GM19463 (cell line): ENCODE measurements at regions not wholly inside any gene's neighbourhood (a gene's known extent, or its start where the extent isn't known, plus 50 kb on each side); places are given as distances from the start of the nearest gene placed in this dataset.
A peak's percentile ranks its signal among the peaks of the same experiment; 100 is the strongest.
"Not testable (repeated sequence)": the region's sequence is repeated elsewhere in the genome, so short reads cannot be mapped to it uniquely, and the experiment has no call there.

Source experiments
- ATAC-seq: cut with Tn5 transposase; IDR thresholded peaks from one replicate; pipeline ENCODE4 v1.9.1; 2021; ENCODE audit warnings: mild to moderate bottlenecking, moderate library complexity; ENCODE audit not compliant: unreplicated experiment

DNA sequence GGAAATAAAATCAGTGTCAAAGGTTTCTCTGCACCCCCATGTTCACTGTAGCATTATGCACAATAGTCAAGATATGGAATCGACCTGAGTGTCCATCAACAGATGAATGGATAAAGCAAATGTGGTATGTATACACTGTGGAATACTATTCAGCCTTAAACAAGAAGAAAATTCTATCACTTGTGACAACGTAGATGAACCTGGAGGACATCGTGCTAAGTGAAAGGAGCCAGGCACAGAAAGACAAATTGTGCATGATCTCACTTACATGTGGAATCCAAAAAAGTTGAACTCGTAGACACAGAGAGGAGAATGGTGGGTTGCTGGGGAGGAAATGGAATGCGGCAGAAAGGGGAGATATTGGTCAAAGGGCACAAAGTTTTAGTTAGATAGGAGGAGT lies 136.3 kb upstream of the ESR1 start:
- ATAC-seq, result no peak

DNA sequence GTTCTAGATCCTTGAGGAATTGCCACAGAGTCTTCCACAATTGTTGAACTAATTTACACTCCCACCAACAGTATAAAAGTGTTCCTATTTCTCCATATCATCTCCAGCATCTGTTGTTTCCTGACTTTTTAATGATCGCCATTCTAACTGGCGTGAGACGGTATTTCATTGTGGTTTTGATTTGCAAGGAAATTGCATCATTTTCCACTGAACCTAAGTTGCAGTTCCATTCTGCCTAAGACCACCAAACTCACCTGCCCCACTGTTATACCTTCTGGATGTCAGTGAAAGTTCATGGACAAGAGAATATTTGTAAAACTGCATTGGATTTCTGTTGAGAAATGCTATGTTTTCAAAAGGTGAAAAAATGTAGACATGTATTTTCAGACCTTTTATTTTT lies 132.9 kb upstream of the ESR1 start:
- ATAC-seq, result no peak

DNA sequence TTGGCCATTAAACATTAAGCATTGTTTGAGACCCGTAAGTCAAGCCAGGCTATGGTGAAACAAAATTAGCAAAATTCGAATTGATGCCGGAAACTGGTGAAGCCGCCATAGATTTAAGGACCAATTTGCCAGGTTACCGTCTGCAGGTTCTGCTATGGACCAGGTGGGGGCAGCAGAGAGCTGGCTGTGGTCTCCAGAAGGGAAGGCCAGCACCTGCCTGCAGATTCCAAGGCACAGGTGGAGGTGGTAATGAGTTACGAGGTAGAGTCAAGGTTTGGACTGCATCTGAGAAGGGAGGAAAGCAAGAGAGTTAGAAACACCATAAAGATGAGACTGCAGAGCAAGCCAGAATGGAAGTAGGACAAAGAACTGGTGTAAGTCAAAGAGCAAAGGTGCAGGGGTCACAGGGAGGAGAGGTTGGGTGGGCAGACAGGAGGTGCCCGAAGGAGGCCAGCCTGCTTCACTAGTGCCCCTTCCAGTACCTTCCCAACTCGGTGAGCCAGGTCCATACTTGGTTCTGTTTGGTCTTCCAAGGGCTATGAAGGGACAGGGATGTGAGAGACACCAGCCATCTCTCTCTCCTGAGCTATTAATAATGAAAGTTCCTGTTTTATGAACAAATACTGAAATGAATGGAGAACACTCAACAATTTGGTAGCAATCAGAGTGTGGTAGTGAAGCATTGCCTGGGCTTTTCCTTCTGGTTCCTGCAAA lies 131.6 kb upstream of the ESR1 start:
- ATAC-seq, result peak; percentile 92

DNA sequence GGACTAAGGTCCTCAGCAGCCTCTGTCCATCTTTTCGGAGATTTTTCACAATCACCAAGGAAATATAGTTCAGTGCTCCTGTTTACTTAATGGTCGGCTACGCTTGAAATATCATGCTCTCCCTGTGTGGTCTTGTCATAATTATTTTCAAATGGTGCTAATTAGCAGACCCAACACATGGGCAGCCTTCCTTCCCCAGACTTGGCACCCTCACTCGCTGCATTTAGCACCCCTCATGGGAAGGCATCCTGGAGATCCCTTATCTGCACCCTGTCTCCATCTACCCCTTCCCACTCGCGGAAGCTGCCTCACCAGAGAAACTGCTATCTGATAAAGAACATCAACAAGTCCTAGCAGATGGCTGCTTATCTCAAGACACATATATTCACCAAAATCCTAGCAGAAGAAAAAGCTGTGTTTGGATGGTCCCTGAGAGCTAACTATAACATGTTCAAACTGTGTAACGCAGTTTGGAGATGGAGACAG lies 131.0 kb upstream of the ESR1 start:
- no peak for ATAC-seq

DNA sequence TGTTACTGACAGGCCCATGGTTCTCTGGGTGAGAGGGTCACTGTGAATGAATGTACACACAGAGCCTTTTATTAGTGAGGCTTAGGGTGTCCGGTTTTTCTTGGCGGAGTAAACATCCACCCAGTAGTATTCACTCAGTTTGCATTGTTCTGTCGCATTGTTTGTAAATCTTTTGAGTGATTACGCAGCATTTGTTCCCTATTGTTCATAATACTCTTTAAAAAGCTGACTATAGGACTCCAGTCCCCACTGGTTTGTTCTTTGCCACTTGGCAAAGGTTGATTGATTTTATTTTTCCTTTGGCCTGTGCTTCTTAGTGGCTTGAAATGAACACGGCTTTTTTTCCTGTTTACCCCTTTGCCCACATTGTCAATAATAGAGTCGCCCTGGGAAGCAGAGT lies 130.1 kb upstream of the ESR1 start:
- no peak for ATAC-seq

DNA sequence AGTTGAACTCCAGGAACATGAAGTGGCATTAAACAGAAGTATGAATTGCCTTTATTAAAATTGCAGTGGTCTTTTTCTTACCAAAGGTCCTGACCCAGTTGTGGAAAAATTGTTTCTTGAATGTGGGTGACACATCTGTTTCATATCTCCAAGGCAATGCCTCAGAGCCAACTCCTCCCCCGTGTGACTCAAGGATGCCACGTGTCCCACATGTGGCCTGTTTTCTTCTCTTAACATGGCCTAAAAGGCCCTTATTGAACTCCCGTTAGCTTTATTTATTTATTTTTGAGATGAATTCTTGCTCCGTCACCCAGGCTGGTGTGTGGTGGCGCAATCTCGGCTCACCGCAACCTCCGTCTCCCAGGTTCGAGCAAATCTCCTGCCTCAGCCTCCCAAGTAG lies 128.4 kb upstream of the ESR1 start:
- ATAC-seq, result no peak

DNA sequence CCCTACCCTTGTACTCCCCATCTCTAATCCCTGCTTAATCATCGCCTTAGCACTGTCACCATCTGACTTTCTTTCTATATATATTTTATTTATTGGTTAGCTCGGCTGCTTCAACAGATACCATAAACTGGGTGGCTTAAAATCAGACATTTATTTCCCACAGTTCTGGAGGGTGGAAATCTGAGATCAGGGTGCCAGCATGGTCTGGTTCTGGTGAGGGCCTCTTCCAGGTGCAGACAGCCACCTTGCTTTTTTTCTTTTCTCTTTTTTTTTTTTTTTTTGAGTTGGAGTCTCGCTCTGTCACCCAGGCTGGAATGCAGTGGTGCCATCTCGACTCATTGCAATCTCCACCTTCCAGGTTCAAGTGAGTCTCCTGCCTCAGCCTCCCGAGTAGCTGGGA lies 127.5 kb upstream of the ESR1 start:
- no peak for ATAC-seq

DNA sequence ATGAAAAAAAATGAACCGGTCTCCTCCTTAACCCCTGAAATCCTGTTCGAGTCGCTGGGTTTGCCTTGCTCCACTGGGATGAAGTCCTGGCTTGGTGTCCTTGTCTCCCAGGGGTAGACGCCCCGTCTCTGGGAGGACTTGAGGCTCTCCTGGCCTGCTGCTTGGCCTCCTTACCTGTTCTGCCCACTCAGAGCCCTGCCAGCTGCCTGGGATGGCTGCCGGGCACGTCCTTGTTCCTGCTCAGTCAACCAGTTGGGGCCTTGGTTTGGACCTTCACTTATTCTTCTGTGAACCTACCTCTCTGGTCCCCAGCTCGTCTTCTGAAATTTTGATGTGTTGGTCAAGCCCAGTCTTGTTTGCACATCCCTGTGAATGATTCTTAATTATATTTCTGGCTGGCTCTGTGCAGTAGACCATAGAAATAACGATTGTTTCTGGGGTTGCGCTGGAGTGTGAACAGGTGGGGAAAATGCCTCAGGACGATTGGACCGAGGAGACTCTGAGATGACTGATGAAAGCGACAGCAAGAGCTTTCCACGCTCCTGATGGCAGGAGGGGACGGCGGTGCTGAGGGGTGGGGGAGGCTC lies 126.5 kb upstream of the ESR1 start:
- no peak for ATAC-seq

DNA sequence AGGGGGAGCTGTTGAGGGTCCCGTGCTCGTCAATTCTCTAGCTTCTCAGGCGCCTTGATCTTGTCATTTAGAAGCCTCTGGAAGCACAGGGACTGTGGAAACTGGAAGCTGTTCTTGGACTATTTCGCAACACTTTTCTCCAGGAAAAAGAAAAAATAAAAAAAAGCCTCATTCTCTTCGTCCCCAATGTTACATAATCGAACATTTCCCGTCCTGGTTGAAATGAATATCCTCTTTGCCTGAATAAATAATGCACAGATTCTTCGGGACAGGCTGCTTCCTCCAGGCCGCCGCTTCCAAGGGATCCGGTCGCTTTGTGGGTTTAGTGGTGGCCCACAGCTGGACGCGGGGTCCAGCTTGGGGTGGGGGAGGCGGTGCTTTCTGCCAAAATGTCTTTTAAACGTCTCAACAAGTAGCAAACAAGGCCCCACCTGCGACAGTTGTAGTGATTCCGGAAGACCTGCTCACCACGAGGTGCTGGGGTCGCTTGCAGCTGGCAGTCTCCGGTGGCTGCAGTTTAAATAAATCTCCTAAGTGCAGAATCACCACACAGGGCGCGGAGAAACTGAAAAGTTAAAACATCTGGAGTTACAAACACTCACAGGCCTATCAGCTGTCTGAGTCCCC lies 125.9 kb upstream of the ESR1 start:
- ATAC-seq, result no peak

DNA sequence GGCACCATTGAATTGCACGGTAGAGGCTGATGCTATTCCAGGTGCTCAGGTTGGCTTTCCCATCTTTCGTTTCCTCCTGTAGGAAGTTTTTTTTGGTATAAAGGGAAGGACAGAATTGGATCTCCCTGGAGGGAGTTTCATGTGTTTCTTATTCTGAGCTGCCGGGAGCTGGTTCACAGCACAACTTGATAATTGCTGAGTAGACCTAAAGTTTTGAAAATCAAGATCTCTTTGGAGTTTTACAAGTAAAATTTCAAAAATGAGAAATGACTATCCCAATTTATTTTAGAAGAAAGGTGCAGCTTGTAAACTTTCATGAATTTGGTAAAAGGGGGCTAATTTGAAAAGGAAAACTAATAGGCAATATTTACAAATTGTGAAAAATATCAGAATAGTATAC lies 125.2 kb upstream of the ESR1 start:
- ATAC-seq, result no peak

DNA sequence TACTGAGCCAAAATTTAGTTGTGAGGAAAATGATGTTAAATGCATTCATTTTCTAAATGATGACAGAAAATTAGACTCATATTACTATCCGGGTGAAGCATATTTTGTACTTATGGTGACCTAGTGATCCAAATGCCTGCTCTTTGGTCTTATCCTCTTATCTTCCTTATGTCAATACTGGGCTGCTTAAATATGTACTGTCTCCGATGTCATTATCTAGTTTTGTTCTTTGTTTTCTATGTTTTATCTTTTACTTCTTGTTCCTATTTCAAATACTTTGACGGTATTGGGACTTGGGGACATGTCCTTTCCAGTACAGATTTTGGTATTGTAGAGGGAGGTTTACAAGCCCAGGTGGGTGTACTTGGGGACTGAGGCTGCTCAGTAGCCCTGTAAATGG lies 124.6 kb upstream of the ESR1 start:
- no peak for ATAC-seq

DNA sequence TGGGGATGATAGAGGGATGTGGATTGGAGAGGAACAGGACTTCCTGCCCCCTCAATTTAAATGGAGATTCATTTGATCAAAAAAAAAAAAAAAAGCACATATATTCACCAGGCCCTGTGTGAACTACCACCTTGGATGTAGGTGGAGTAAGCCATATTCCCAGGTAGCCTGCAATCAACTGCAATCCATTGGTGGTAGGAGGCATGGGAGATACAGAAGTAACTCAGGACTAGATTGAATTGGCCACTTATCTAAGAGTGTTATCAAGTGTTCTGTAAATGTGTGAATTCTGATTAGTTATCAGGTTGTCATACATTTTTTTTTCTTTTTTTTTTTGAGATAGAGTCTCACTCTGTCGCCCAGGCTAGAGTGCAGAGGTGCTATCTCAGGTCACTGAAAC lies 124.1 kb upstream of the ESR1 start:
- ATAC-seq, result no peak

DNA sequence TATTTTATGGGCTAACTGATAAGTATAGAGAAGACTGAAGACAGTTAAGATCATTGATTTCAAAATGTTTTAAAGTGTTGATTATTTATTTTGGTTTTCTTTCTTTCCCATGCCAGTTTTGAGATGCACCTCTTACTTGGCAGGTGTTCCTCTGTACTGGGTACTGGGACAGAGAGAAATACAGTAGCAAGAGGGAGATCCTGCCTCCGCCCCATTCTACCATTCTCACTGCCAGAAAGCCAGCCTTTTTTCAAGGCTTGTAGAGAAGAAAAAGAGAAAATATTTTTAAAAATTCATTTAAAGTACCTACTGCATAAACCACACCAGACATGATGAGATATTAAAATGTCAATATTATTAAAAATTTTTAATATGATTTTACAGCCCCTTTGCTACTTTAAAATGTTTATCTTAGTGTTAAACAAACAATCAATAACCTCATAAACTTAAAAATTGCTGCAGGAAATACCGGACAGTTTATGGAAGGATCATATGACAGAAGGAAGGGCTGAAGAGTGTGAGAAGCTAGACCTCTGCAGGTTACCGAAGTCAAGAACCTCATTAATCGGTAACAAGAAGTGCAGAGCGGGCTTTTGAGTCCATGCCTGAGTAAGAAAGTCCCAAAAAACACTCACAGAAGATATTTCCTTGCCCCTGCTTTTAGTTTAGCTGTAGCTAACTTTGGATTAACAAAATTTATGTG lies 117.8 kb upstream of the ESR1 start:
- ATAC-seq, result no peak

DNA sequence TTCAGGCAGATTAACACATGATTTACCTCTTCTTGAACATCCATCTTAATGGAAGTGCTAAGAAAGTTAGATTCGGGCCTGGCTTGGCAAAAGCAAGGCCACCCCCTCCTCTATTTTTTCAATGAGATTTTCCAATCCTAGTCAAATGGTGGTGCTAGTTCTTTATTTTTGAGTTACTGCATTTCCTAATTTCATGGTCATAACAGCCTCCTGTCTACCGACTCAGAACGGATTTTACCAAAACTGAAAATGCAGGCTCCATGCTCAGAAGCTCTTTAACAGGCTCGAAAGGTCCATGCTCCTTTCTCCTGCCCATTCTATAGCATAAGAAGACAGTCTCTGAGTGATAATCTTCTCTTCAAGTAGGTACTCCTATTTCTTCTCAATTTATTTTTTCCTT lies 117.2 kb upstream of the ESR1 start:
- ATAC-seq, result peak; percentile 27

DNA sequence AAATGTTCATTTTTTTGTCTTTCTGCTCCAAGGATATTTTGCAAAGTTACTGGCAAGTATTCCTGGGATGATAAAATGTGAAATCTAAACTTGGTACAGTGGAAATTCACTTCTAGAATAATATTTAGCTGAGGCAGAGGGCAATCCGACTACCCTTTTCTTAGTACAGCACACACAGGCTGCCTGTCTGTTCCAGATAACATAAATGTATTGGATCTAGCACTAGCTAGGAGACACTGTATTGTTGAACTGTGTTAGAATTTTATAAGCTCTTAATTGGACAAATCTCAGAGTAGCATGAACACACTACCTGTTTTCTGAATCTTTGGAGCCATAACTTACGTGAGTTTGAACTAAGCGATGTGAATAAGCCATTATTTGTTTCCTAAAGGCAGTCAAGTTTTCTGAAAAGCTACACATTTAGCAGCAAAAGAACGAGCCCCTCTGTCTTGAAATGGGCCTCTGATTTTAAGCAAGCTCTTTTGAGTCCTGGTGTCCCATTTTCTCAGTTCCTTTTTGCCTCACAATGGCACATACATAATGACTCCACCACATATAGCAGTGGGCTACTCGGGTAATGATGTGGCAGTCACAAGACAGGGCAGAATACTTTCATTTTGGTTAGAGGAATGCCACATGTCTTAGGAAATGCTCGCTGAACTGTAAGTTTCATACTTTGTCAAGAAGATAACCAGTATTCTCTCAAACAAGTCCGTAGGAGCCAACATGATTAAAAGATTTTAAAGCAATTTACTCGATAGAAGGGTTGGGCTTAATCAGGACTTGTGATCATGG lies 116.5 kb upstream of the ESR1 start:
- peak; percentile 96 for ATAC-seq

DNA sequence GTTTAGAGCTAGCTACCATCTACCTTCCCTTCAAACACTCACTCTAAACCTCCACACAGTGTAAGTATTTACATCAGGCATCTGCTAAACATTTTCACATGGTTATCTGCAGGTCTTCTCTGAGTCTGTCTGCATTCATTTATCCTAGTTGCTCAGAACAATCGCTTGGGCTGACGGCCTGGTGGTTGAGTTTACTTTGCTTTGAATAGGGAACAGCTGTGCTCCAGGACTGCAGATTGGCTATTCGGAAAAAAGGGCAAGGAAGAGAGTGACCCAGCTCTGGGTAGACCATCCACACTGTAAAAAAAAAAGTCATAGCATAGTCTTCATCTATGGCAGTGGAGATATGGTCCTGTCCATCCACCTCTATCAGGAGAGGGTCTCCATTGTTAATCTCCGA lies 115.3 kb upstream of the ESR1 start:
- ATAC-seq, result no peak

DNA sequence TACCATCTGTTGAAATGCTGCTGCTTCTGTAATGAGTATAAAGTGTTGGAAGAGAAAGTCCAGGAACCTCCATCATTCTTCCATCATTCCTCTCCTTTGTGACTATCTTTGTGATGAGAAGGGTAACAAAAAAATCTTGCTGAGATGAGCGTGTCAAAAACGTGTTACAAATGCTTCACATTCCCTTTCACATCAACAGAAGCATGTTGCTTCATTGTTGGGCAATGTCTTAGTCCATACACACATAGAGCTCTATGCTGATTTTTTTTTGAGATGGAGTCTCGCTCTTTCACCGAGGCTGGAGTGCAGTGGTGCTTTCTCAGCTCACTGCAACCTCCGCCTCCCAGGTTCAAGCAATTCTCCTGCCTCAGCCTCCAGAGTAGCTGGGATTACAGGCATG lies 114.1 kb upstream of the ESR1 start:
- no peak for ATAC-seq

DNA sequence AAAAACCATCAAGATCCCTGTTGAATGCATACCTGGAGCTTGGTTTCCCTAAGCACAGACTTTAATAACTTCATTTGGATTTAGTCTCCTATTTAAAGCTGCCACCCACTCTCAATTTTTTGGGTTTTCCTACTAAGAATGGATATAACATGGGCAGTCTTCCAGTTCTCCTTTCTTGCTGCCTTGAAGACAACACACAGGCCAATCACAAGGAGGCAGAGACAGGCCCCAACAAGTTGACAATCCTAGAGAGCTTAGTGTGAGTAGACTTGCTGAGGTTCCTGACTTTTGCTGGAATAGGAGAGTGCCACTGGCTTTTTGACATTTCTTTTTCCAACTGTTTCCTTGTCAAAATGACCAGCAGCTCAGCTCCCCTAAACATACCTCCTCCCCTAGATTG lies 112.3 kb upstream of the ESR1 start:
- ATAC-seq, result no peak

DNA sequence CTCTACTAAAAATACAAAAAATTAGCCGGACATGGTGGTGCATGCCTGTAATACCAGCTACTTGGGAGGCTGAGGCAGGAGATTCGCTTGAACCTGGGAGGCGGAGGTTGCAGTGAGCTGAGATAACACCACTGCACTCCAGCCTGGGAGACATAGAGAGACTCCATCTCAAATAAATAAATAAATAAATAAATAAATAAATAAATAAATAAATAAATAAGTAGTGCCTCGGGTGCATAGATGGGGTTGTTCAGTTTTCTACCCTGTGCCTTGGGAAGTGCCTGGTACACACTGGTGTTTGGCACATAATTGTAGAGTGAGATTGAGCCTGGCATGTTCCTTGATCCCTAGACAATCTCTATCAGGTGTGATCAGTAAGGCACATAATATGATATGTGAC lies 111.2 kb upstream of the ESR1 start:
- not testable (repeated sequence) for ATAC-seq

DNA sequence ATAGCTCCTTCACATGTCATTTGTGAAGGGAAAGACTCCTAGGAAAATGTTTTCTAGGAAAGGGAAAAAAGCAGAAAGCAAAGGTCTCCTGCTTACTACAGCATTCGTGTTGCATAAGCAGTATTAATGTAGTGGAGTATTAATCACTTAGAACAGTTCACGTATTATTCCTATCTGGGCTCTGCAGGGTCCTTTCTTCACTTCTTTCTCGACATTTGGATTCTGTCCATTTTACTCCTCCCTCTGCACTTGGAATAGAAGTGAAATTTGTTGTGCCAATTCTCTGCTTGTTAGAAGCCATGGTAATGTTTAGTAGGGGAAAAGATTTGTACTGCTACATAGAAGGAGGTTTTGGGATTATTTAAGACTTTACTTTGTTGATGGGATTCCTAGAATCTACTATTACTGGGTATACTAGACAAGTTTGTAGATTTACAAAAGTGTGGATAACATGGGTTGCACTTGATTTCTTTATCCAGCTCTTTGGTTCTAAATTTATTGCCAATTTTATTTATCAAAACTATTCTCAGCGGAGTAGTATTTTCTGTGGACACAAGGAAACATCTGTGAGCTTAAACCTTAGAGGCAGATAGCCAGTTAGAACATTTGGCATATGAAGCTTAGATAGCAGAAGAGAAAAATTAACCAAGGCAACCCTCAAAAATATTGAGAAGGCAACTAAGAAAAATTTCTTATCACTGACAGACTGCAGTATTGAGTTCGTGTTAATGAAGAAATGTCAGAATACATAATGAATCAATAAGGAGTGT lies 108.4 kb upstream of the ESR1 start:
- no peak for ATAC-seq
